Left ventricle myocardium inferior (tissue), 1 donor: ENCODE measurements at regions not wholly inside any gene's neighbourhood (a gene's known extent, or its start where the extent isn't known, plus 50 kb on each side); places are given as distances from the start of the nearest gene placed in this dataset.

Experiments
- DNase-seq: peaks from one replicate; pipeline ENCODE4 v3.0.0-alpha.2; 2020
- H3K27ac ChIP-seq: fragments of 200-600 bp; replicated peaks from 2 replicates; pipeline ENCODE4 v1.8.0; 2021
- H3K27me3 ChIP-seq: fragments of 200-600 bp; 2 replicates; pipeline ENCODE4 v1.8.0; 2021; ENCODE audit warnings: low read depth
- H3K36me3 ChIP-seq: fragments of 200-600 bp; 2 replicates; pipeline ENCODE4 v1.8.0; 2021
- H3K4me1 ChIP-seq: fragments of 200-600 bp; 2 replicates; pipeline ENCODE4 v1.8.0; 2021
- H3K4me3 ChIP-seq: fragments of 200-600 bp; 2 replicates; pipeline ENCODE4 v1.8.0; 2021; ENCODE audit warnings: mild to moderate bottlenecking, moderate library complexity
- H3K9me3 ChIP-seq: fragments of 200-600 bp; replicated peaks from 2 replicates; pipeline ENCODE4 v1.8.0; 2021
- intact Hi-C: fragments of 100-400 bp; cut with micrococcal nuclease; formaldehyde crosslinking; loops from one replicate; pipeline ENCODE4 v1.11.0; 2022
- TF ChIP-seq, protein P1 (sequence below): fragments of 200-600 bp; IDR thresholded peaks from 2 replicates; pipeline ENCODE4 v1.8.0; 2021; ENCODE audit warnings: antibody characterized with exemption, mild to moderate bottlenecking, borderline replicate concordance
- donor health status: DM: no; HTN: yes; CAD: no; lungs with severe emphysema.

DNA sequence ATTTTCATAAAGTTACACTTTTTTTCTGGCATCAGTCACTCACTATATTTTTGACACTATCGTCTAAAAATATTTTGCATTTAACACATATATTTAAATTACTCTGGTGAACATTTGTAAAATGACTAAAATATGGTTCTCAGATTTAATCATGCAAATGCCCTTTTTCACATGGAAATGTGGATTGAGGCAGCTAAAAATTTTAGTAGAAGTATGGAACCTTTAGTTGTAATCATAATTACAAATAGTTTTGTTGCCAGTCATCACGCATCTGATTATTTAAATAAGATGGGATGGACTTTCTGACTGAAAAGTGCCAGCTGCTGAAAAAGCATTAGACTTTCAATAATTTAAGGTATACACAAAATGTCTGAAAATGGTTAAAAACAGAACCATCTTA is 119.3 kb downstream of the PDHA2 start:
- Histone ChIP-seq H3K36me3 (no peaks in the 10 kb centered on the region), H3K27me3 (no peaks in the 10 kb centered on the region), H3K9me3 (no peaks in the 10 kb centered on the region), H3K4me1 (no peaks in the 10 kb centered on the region), H3K4me3 (no peak overlapping the region), H3K27ac (no peak overlapping the region)
- TF ChIP-seq, protein P1, sequence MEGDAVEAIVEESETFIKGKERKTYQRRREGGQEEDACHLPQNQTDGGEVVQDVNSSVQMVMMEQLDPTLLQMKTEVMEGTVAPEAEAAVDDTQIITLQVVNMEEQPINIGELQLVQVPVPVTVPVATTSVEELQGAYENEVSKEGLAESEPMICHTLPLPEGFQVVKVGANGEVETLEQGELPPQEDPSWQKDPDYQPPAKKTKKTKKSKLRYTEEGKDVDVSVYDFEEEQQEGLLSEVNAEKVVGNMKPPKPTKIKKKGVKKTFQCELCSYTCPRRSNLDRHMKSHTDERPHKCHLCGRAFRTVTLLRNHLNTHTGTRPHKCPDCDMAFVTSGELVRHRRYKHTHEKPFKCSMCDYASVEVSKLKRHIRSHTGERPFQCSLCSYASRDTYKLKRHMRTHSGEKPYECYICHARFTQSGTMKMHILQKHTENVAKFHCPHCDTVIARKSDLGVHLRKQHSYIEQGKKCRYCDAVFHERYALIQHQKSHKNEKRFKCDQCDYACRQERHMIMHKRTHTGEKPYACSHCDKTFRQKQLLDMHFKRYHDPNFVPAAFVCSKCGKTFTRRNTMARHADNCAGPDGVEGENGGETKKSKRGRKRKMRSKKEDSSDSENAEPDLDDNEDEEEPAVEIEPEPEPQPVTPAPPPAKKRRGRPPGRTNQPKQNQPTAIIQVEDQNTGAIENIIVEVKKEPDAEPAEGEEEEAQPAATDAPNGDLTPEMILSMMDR, result no peak
- no peak for DNase-seq
- intact Hi-C loops, result no loop called here

DNA sequence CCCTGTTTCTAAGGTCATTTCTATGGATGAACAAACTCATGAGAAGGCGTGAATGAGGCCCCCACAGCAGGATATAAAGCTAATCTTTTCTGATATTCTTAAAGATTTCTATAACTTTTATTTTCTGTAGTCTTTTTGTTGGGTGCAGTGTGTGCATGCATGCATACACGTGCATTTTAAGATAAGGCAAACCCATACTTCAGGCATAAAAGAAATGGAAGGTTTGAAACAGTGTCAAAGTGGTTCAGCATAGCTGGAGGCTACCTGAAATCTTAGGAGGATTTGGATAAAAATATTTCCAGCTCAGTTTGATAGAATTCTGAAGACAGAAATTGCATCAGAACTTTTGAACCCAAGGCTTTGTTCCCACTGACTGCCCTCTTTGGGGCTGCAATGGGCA is 119.7 kb downstream of the PDHA2 start:
- Histone ChIP-seq H3K27ac (no peak overlapping the region), H3K4me1 (no peaks in the 10 kb centered on the region), H3K36me3 (no peaks in the 10 kb centered on the region), H3K27me3 (no peaks in the 10 kb centered on the region), H3K9me3 (no peaks in the 10 kb centered on the region), H3K4me3 (no peak overlapping the region)
- TF ChIP-seq, protein P1, result no peak
- intact Hi-C loops, result no loop called here
- DNase-seq, result no peak

DNA sequence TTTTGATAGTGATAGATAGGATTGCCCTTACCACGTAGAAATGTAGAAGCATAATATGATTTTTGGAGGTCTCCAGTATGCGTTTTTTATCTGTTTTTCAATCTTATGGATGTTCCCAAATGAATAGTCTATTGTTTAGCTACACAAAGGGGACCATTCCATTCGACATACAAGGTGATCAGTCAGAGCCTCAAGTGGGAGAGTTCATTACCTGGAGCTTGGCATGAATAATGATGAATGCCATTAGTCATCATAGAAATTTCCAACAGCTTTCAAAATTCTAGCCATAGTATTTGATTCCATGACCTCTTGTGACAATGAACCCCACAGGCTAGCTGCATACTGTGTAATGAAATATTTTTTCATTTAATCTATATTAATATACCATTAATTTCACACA is 123.6 kb downstream of the PDHA2 start:
- DNase-seq, result no peak
- intact Hi-C loops, result no loop called here
- Histone ChIP-seq H3K4me1 (no peaks in the 10 kb centered on the region), H3K4me3 (no peak overlapping the region), H3K27ac (no peak overlapping the region), H3K27me3 (no peaks in the 10 kb centered on the region), H3K9me3 (no peaks in the 10 kb centered on the region), H3K36me3 (no peaks in the 10 kb centered on the region)
- TF ChIP-seq, protein P1, result no peak

DNA sequence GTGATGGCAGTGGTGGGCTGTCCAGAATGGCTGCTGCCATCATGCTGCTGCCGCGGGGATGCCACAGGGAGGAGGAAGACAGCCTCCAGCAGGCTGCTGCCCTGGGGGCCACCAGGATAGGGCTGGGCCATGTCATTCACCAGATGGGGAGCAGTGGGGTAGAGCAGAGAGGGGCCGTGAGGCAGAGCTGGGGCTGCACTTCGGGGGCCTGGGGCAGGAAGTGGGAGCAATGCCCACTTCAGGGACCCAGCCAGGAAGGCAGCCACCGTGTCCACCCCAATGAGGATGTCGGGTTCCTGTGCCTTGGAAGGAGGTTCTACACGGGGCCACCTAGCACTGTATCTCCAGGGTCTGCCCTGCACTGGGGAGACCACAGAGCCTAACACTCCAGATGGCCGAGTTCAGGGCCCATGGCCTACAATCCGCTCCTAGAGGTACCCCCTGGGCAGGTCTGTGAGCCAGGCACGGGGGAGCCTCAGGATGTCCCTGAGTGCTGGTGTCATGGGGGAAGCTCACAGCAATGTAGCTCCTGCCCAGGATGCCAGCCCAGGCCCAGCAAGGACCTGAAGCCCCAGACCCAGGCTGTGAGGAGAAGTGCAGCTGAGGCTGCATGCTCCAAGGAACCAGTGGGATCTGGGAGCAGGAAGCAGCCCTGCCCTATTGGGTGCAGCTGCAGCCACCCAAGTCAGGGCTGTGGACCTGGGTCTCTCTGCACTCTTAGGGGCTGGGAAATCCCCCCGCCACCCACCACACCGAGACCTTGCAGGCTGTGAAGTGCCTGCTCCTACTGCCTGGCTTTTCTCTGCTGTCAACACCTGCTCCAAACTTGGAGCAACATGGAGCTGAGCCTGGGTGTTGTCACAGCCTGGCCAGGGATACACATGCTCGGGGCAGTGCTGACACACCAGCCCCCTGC is 140.3 kb downstream of the PDHA2 start:
- peak; percentile 29 for DNase-seq
- Histone ChIP-seq H3K9me3 (no peaks in the 10 kb centered on the region), H3K36me3 (no peaks in the 10 kb centered on the region), H3K4me3 (no peak overlapping the region), H3K4me1 (peaks cover 13% of the 10 kb centered on the region), H3K27me3 (no peaks in the 10 kb centered on the region), H3K27ac (no peak overlapping the region)
- TF ChIP-seq, protein P1, result no peak
- intact Hi-C loops, result no loop called here

DNA sequence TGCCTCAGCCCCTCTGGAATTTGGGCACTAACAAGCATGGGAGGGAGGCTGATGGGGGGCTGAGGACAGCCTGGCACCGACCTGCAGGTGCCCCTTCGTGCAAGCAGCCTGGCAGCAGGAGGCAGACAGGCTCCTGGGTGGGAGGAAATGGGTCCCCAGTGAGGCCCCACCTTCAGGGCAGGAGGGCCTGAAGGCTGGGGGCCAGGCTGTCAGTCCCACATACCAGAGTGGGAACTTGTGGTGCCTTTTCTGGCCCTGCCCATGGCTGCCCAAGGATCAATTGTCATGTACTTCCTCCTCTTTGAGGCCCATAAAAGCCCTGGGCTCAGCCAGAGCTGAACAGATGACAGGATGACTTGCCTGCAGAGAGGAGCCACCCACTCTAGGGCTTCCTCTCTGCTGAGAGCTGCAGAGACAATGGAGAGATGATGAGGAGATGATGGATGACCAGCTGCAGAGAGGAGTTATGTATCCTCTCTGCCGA is 141.0 kb downstream of the PDHA2 start:
- Histone ChIP-seq H3K4me1 (peaks cover 13% of the 10 kb centered on the region), H3K9me3 (no peaks in the 10 kb centered on the region), H3K27ac (no peak overlapping the region), H3K4me3 (no peak overlapping the region), H3K27me3 (no peaks in the 10 kb centered on the region), H3K36me3 (no peaks in the 10 kb centered on the region)
- TF ChIP-seq, protein P1, result no peak
- intact Hi-C loops, result no loop called here
- DNase-seq, result no peak
